ENCODE measurements at regions not wholly inside any gene's neighbourhood (a gene's known extent, or its start where the extent isn't known, plus 50 kb on each side); places are given as distances from the start of the nearest gene placed in this dataset.

DNA sequence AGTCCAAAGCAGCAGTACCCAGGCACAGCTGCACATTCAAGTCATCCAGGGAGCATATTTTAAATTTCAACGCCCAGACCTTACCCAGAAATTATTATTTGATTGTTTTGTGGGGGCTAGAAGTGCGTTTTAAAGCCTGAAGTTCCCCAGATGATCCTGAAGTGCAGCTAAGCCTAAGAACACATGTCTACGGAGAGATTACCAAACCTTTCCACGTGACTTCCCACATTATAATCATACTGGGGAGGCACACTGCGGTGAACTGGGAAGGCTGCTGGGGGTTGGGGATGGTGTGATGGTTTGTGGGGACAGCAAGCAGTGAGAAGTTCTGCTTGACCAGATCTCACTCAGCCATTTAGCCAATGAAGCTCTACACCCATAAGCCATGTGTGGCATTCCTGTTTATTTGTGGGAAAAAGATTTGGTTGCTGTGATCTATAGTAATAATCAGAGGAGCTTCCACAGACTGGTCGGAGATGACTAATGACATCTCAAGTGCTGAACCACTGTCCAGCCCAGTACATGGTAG is 93.4 kb upstream of the CDH6 start:
- Histone ChIP-seq H3K4me1 (ENCODE audit: insufficient read depth) (no peaks in the 10 kb centered on the region), H3K4me3 (no peak overlapping the region), H3K27me3 (no peaks in the 10 kb centered on the region), H3K27ac (no peak overlapping the region), H3K9me3 (no peaks in the 10 kb centered on the region), H3K36me3 (no peaks in the 10 kb centered on the region)
- intact Hi-C loops (cut with DNase I), result loop anchor here in 1 of 4 donors (5.0 kb wide), 1 partner anchor 1668 kb away; no protein-coding TSS in a partner anchor
- TF ChIP-seq POLR2A (IDR thresholded peaks at IDR 0.05) (no peak), EP300 (IDR thresholded peaks at IDR 0.05) (no peak)
- TF ChIP-seq, protein P1, sequence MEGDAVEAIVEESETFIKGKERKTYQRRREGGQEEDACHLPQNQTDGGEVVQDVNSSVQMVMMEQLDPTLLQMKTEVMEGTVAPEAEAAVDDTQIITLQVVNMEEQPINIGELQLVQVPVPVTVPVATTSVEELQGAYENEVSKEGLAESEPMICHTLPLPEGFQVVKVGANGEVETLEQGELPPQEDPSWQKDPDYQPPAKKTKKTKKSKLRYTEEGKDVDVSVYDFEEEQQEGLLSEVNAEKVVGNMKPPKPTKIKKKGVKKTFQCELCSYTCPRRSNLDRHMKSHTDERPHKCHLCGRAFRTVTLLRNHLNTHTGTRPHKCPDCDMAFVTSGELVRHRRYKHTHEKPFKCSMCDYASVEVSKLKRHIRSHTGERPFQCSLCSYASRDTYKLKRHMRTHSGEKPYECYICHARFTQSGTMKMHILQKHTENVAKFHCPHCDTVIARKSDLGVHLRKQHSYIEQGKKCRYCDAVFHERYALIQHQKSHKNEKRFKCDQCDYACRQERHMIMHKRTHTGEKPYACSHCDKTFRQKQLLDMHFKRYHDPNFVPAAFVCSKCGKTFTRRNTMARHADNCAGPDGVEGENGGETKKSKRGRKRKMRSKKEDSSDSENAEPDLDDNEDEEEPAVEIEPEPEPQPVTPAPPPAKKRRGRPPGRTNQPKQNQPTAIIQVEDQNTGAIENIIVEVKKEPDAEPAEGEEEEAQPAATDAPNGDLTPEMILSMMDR (IDR thresholded peaks at IDR 0.05), result no peak
- 70 to 80% (median 71%) methylated on average over 6 of the region's 6 CpGs for WGBS, 3 donors
- DNase-seq, result no peak

- TF ChIP-seq, protein P1 (IDR thresholded peaks at IDR 0.05), result no peak
- TF ChIP-seq EP300 (IDR thresholded peaks at IDR 0.05), result no peak
- TF ChIP-seq POLR2A (IDR thresholded peaks at IDR 0.05), result no peak
- H3K9me3 ChIP-seq, result no peaks in the 10 kb centered on the region
- H3K4me3 ChIP-seq, result no peak overlapping the region
- H3K4me1 ChIP-seq (ENCODE audit: insufficient read depth), result no peaks in the 10 kb centered on the region
- H3K27ac ChIP-seq, result no peak overlapping the region
- intact Hi-C loops (cut with DNase I), result no loop called here
- DNase-seq, result no peak
- WGBS, 3 donors, result 69 to 72% (median 69%) methylated on average over 4 of the region's 4 CpGs
- H3K27me3 ChIP-seq, result no peaks in the 10 kb centered on the region
- no peaks in the 10 kb centered on the region for H3K36me3 ChIP-seq
Measured at GRCh38 chr5:31098811-31099210, 94.7 kb upstream of the CDH6 start.

DNA sequence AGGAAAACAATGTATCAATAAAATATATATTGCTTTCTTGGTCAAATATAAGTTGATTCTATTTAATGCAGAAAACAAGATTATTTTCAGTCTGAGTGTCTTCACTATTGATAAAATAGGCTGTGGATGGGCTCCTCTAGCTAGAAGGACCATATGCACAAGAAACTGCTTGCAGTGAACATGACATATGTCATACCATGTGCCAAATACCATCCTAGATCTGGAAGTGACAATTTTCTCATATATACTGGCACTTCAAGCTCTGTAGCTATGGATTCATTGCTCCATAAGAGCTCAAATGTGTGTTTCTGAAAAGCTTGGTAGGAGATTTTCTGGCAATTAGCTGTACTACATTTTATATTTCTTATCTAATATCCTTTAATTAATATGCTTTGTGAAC is 95.6 kb upstream of the CDH6 start:
- H3K27ac ChIP-seq, result no peak overlapping the region
- TF ChIP-seq EP300 (IDR thresholded peaks at IDR 0.05) (no peak), POLR2A (IDR thresholded peaks at IDR 0.05) (no peak)
- intact Hi-C loops (cut with DNase I), result no loop called here
- no peaks in the 10 kb centered on the region for H3K9me3 ChIP-seq
- no peak overlapping the region for H3K4me3 ChIP-seq
- H3K4me1 ChIP-seq (ENCODE audit: insufficient read depth), result no peaks in the 10 kb centered on the region
- no peaks in the 10 kb centered on the region for H3K36me3 ChIP-seq
- no peaks in the 10 kb centered on the region for H3K27me3 ChIP-seq
- DNase-seq, result no peak

GRCh38 chr5:31096238-31096865 is 97.1 kb upstream of the CDH6 start:
- Histone ChIP-seq H3K36me3 (no peaks in the 10 kb centered on the region), H3K4me1 (ENCODE audit: insufficient read depth) (no peaks in the 10 kb centered on the region), H3K27me3 (no peaks in the 10 kb centered on the region), H3K4me3 (no peak overlapping the region), H3K27ac (no peak overlapping the region), H3K9me3 (no peaks in the 10 kb centered on the region)
- DNase-seq, result no peak
- WGBS, 3 donors, result 44 to 50% (median 46%) methylated on average over 5 of the region's 5 CpGs
- intact Hi-C loops (cut with DNase I), result no loop called here
- TF ChIP-seq, protein P1 (IDR thresholded peaks at IDR 0.05), result no peak
- TF ChIP-seq EP300 (IDR thresholded peaks at IDR 0.05) (no peak), POLR2A (IDR thresholded peaks at IDR 0.05) (no peak)

- no peak for DNase-seq
- Histone ChIP-seq H3K4me3 (no peak overlapping the region), H3K27ac (no peak overlapping the region), H3K27me3 (no peaks in the 10 kb centered on the region), H3K36me3 (no peaks in the 10 kb centered on the region), H3K4me1 (ENCODE audit: insufficient read depth) (no peaks in the 10 kb centered on the region), H3K9me3 (no peaks in the 10 kb centered on the region)
- intact Hi-C loops (cut with DNase I), result no loop called here
- TF ChIP-seq, protein P1 (IDR thresholded peaks at IDR 0.05), result no peak
- TF ChIP-seq POLR2A (IDR thresholded peaks at IDR 0.05) (no peak), EP300 (IDR thresholded peaks at IDR 0.05) (no peak)
- 80 to 95% (median 88%) methylated on average over 1 of the region's 1 CpG for WGBS, 3 donors
Measured at GRCh38 chr5:31095796-31096195, 97.7 kb upstream of the CDH6 start.

Measured in ovary (tissue), 7 donors.